Lung (tissue), 11 donors: ENCODE measurements at regions not wholly inside any gene's neighbourhood (a gene's known extent, or its start where the extent isn't known, plus 50 kb on each side); places are given as distances from the start of the nearest gene placed in this dataset.

Experiments used
- ATAC-seq: fragments of 200-7000 bp; cut with Tn5 transposase; one replicate; pipeline ENCODE4 v1.9.1; 2020; ENCODE audit warnings: moderate number of reproducible peaks; ENCODE audit not compliant: insufficient read depth, low FRiP score
- DNase-seq, 3 donors: peaks; one replicate each; pipeline ENCODE4 v3.0.0-alpha.2; 2013 to 2017
- H3K27ac ChIP-seq, 2 donors: one replicate each; pipeline ENCODE4 v1.5.1; 2013; ENCODE audit warnings: mild to moderate bottlenecking in 2 of 2, moderate library complexity in 2 of 2, control low read depth in 1 of 2, inconsistent platforms in 1 of 2, low read depth in 1 of 2, low read length in 1 of 2
- H3K27me3 ChIP-seq, 3 donors: one replicate each; pipeline ENCODE4 v1.5.1; 2013; ENCODE audit warnings: low read length in 2 of 3; ENCODE audit not compliant: control insufficient read depth in 3 of 3, insufficient read depth in 3 of 3
- H3K36me3 ChIP-seq, 4 donors: one replicate each; pipeline ENCODE4 v1.5.1; 2013; ENCODE audit warnings: low read length in 4 of 4, mild to moderate bottlenecking in 1 of 4, moderate library complexity in 1 of 4; ENCODE audit not compliant: control insufficient read depth in 4 of 4, insufficient read depth in 4 of 4
- H3K4me1 ChIP-seq, 5 donors: one replicate each; pipeline ENCODE4 v1.5.1; 2013; ENCODE audit warnings: low read length in 5 of 5, mild to moderate bottlenecking in 2 of 5, moderate library complexity in 1 of 5; ENCODE audit not compliant: control insufficient read depth in 5 of 5, insufficient read depth in 5 of 5
- H3K4me3 ChIP-seq: one replicate; pipeline ENCODE4 v1.5.1; 2013; ENCODE audit warnings: mild to moderate bottlenecking, control low read depth, moderate library complexity
- H3K9ac ChIP-seq, 2 donors: one replicate each; pipeline ENCODE4 v1.5.1; 2013; ENCODE audit warnings: low read length in 2 of 2, control low read depth in 1 of 2; ENCODE audit not compliant: insufficient read depth in 1 of 2
- H3K9me3 ChIP-seq, 4 donors: one replicate each; pipeline ENCODE4 v1.5.1; 2013; ENCODE audit warnings: low read length in 3 of 4, mild to moderate bottlenecking in 1 of 4, moderate library complexity in 1 of 4; ENCODE audit not compliant: control insufficient read depth in 4 of 4, insufficient read depth in 3 of 4
- WGBS, 2 donors: extraction: QIAGEN DNeasy Blood & Tissue Kit; methylation state at CpG; one replicate each; pipeline ENCODE4 v1.1.7; 2013; 5-methylcytosine and 5-hydroxymethylcytosine counted together
- TF ChIP-seq, protein P1 (sequence below): IDR thresholded peaks from 2 replicates; pipeline ENCODE4 v1.5.1; 2012; ENCODE audit warnings: mild to moderate bottlenecking; ENCODE audit errors: control extremely low read depth, extremely low read depth
- donor health status: control.
- donor health status: control.
- donor health status: Bipolar disorder and iron deficiency.
- donor health status: healthy.
- donor health status: DM: yes; HTN: yes; CAD: no.

DNA sequence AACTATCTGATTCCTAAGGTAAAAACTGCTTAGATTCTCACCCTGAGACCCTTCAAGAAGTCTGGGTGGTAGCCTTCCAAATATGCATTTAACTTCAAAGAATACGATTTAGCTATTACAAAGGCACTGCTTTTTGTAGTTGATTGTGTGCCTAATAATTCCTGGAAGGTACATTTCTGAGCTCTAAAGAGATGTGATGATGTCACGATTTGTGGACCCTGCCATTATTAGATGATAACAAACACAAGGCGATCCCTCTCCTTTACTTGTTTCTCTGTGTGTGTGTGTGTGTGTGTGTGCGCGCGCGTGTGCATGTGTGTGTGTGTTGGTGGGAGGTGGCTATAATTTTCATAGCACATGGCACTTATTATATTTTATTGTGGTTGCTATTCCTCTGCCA, 70.9 kb downstream of the TFPI2 start:
- ATAC-seq (no peak), DNase-seq (no peak)
- WGBS, 2 donors, result 90 to 96% methylated on average over 7 of the region's 7 CpGs
- Histone ChIP-seq H3K4me3 (no peak overlapping the region), H3K27ac (no peak overlapping the region), H3K9ac (no peak overlapping the region), H3K27me3 (no peaks in the 10 kb centered on the region), H3K9me3 (no peaks in the 10 kb centered on the region), H3K36me3 (no peaks in the 10 kb centered on the region), H3K4me1 (no peaks in the 10 kb centered on the region)
- TF ChIP-seq, protein P1, sequence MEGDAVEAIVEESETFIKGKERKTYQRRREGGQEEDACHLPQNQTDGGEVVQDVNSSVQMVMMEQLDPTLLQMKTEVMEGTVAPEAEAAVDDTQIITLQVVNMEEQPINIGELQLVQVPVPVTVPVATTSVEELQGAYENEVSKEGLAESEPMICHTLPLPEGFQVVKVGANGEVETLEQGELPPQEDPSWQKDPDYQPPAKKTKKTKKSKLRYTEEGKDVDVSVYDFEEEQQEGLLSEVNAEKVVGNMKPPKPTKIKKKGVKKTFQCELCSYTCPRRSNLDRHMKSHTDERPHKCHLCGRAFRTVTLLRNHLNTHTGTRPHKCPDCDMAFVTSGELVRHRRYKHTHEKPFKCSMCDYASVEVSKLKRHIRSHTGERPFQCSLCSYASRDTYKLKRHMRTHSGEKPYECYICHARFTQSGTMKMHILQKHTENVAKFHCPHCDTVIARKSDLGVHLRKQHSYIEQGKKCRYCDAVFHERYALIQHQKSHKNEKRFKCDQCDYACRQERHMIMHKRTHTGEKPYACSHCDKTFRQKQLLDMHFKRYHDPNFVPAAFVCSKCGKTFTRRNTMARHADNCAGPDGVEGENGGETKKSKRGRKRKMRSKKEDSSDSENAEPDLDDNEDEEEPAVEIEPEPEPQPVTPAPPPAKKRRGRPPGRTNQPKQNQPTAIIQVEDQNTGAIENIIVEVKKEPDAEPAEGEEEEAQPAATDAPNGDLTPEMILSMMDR, result no peak

DNA sequence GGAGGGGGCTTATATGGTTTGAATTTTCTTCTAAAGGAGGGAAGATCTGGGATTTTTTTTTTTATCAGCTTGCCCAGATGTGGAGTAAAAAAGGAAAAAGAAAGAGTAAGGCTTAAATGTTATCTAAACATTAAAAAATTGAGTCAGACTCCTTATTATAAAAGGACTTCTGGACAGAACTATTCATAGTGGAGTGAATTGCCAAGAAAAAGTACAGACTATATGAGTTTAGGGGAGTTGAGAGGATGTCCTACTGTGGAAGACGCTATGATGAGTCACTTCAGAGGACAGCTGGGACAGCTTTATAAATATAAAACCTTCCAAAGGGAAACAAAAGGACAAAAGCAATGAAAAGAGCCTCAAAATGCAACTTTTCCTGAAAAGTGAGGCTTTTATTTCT, 73.0 kb downstream of the TFPI2 start:
- Histone ChIP-seq H3K9me3 (no peaks in the 10 kb centered on the region), H3K4me1 (no peaks in the 10 kb centered on the region), H3K27me3 (no peaks in the 10 kb centered on the region), H3K36me3 (no peaks in the 10 kb centered on the region), H3K27ac (no peak overlapping the region), H3K9ac (no peak overlapping the region), H3K4me3 (no peak overlapping the region)
- WGBS, 2 donors, result 75 to 79% methylated on average over 1 of the region's 1 CpG
- DNase-seq (no peak), ATAC-seq (no peak)
- TF ChIP-seq, protein P1, result no peak

DNA sequence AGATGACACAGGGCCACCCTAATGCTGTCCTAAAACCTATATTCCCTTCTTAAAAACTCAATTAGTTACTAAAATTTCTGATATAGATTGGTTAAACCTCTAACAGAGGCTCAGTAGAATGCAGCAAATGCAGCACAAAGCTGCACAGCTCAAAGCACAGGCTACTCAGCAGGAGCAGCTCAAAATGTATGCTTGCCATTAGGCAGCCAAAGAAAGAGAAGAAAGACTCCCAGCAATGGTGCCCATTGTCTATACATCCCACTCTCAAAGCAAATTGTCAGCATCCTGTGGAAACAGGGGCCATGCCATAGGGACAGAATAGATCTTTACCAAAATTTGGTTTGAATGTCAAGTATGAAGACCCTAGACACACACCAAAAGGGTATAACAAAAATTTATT, 73.5 kb downstream of the TFPI2 start:
- H3K4me1 ChIP-seq, result no peaks in the 10 kb centered on the region
- H3K27me3 ChIP-seq, result no peaks in the 10 kb centered on the region
- no peak overlapping the region for H3K27ac ChIP-seq
- TF ChIP-seq, protein P1, result no peak
- no peak overlapping the region for H3K4me3 ChIP-seq
- H3K36me3 ChIP-seq, result no peaks in the 10 kb centered on the region
- no peak for ATAC-seq
- no peak for DNase-seq
- H3K9ac ChIP-seq, result no peak overlapping the region
- H3K9me3 ChIP-seq, result no peaks in the 10 kb centered on the region

DNA sequence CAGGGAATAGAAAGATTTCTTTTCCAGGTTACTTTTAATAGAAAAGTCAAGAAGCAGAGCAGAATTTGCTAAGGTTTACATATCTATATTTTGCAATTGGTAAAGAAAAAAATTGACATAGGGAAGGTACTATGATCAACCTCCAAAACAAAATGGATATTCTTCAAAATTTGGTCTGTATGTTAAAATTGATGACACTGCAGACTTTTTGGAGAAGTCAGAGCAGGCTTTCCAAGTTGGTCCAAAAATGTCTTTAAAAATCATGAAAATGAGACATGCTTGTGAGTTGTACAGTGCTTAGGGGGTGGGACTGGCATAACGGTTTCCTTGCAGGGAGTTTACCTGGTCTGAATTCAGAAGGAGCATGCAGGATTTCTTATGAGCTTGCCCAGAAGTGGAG, 77.0 kb downstream of the TFPI2 start:
- H3K4me1 ChIP-seq, result no peaks in the 10 kb centered on the region
- WGBS, 2 donors, result 76 to 86% methylated on average over 1 of the region's 1 CpG
- ATAC-seq (no peak), DNase-seq (no peak)
- H3K9ac ChIP-seq, result no peak overlapping the region
- no peaks in the 10 kb centered on the region for H3K9me3 ChIP-seq
- H3K36me3 ChIP-seq, result no peaks in the 10 kb centered on the region
- TF ChIP-seq, protein P1, result no peak
- H3K4me3 ChIP-seq, result no peak overlapping the region
- no peak overlapping the region for H3K27ac ChIP-seq
- H3K27me3 ChIP-seq, result no peaks in the 10 kb centered on the region
